GM12864 (cell line): ENCODE measurements at regions not wholly inside any gene's neighbourhood (a gene's known extent, or its start where the extent isn't known, plus 50 kb on each side); places are given as distances from the start of the nearest gene placed in this dataset.

Experiments
- DNase-seq: peaks from one replicate; pipeline ENCODE4 v3.0.0-alpha.2; 2011; ENCODE audit warnings: low read depth
- H3K4me3 ChIP-seq: 2 replicates; pipeline ENCODE4 v1.5.1; 2011; ENCODE audit warnings: mild to moderate bottlenecking, low read depth, low read length, control low read depth
- CTCF ChIP-seq: IDR thresholded peaks from 2 replicates; pipeline ENCODE4 v1.5.1; 2011; ENCODE audit warnings: low read depth, mild to moderate bottlenecking, moderate library complexity, low read length, control low read depth, inconsistent platforms; ENCODE audit errors: missing control alignments

DNA sequence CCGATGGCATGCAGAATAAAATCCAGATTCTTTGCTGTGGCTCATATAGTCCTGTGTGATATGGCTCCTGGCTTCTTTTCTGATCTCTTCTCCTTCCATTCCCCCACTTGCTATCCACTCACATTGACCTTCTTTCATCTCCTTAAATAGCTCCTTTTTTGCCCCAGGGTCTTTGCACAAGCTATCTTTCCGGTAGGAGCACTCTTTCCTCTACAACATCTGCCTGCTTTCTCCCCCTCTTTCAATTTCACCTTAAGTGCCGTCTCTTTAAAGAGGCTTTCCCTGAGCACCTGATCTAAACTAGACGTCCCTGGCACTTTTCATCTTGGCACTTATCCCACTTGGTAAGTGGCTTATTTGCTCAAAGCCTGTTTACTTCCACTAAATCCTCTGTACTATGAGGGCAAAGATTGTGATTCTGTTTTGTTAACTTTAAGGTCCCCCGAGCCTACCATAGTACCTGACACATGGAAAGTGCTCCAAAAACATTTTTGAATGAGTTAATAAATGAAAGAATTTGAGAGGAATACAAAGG, 323.3 kb upstream of the TLE3 start:
- no peak for DNase-seq
- no peak for TF ChIP-seq CTCF

GRCh38 chr15:70420086-70420947, 322.6 kb upstream of the TLE3 start:
- DNase-seq = no peak
- no peak for TF ChIP-seq CTCF
- no peak overlapping the region for H3K4me3 ChIP-seq

More for the DNA sequence above, 323.3 kb upstream of the TLE3 start:
- H3K4me3 ChIP-seq = no peak overlapping the region

GRCh38 chr15:70418943-70419342, 321.2 kb upstream of the TLE3 start:
- H3K4me3 ChIP-seq = no peak overlapping the region
- TF ChIP-seq CTCF = no peak
- DNase-seq = no peak

DNA sequence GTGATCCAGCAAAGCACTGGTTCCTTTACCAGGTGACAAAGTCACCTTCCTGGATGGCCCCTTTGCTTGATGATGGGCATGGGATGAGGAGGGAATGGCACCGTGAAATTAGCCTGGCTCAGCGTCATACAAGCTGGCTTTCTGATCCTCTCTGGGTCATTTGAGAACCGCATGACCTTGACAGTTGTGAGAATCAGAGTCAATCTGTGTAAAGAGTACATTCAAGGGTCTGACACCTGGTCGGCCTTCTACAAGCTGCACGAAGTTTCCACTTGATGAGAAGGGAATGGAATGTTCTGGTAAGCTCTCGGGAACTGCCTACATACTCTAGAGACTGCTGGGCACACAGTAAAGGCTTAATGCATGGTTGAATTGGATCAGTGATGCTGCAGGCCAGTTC, 319.8 kb upstream of the TLE3 start:
- H3K4me3 ChIP-seq = no peak overlapping the region
- DNase-seq = no peak
- TF ChIP-seq CTCF = no peak

DNA sequence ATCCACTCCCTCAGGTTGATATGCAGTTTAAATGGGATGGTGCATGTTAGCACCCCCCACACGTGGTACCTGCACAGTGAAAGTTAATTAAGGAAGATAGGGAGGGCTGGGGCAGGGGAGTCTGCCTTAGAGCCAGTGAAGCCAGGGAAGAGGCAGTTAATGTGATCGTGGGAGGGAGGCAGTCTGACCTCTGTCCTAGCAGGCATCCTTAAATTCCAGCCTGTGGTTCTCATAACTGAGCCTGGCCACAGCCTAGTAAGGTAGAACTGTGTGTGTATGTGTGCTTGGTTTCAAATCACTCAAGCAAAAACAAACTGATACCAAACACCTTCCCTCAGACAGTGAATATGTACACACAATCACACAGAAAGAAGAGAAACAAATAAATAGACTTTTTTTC, 319.1 kb upstream of the TLE3 start:
- TF ChIP-seq CTCF = no peak
- DNase-seq = no peak
- H3K4me3 ChIP-seq = no peak overlapping the region

GRCh38 chr15:70415398-70415797, 317.7 kb upstream of the TLE3 start:
- H3K4me3 ChIP-seq = no peak overlapping the region
- no peak for TF ChIP-seq CTCF
- no peak for DNase-seq

DNA sequence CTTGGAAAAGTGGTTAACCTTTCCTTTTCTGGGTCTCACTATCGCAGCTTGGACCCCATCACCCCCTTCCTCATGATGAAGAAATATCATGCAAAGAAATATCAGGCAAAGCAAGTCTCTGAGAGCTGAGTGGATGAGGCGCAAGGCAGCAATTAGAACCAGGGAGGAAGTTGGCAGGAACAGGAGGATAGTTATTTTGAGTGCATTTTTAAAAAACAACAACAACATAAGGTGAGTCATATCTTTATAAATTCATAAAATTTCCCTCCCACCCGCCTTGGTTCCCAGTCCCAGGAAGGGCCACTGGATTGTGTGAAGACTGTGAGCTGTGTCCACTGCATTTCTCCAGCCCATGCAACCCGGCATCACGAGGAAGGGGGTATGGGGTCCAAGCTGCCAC, 316.9 kb upstream of the TLE3 start:
- H3K4me3 ChIP-seq = no peak overlapping the region
- no peak for DNase-seq
- TF ChIP-seq CTCF = no peak
